RWPE2 (cell line): ENCODE measurements at regions not wholly inside any gene's neighbourhood (a gene's known extent, or its start where the extent isn't known, plus 50 kb on each side); places are given as distances from the start of the nearest gene placed in this dataset.

Experiments used
- ATAC-seq: fragments of 200-7000 bp; cut with Tn5 transposase; 3 replicates; pipeline ENCODE4 v1.9.1; 2021; ENCODE audit warnings: low read depth
- DNase-seq: peaks from one replicate; pipeline ENCODE4 v3.0.0-alpha.2; 2020; ENCODE audit warnings: low spot score
- H3K27ac ChIP-seq: fragments of 450-650 bp; 2 replicates; pipeline ENCODE4 v1.5.1; 2017; ENCODE audit warnings: mild to moderate bottlenecking; ENCODE audit not compliant: poor library complexity, severe bottlenecking
- H3K27me3 ChIP-seq: fragments of 250-450 bp; sonication (Bioruptor Pico); 2 replicates; pipeline ENCODE4 v1.5.1; 2021; ENCODE audit warnings: mild to moderate bottlenecking, moderate library complexity; ENCODE audit not compliant: insufficient read depth, poor library complexity, severe bottlenecking
- H3K36me3 ChIP-seq: fragments of 250-450 bp; sonication (Bioruptor Pico); 2 replicates; pipeline ENCODE4 v1.5.1; 2020; ENCODE audit warnings: low read depth, mild to moderate bottlenecking, moderate library complexity
- H3K4me1 ChIP-seq: fragments of 250-450 bp; sonication (Bioruptor Pico); 2 replicates; pipeline ENCODE4 v1.5.1; 2021; ENCODE audit warnings: mild to moderate bottlenecking, moderate library complexity; ENCODE audit not compliant: insufficient read depth, poor library complexity, severe bottlenecking
- H3K4me3 ChIP-seq: fragments of 250-450 bp; sonication (Bioruptor Pico); 2 replicates; pipeline ENCODE4 v1.5.1; 2021; ENCODE audit warnings: mild to moderate bottlenecking, moderate library complexity; ENCODE audit not compliant: severe bottlenecking
- H3K9me3 ChIP-seq: fragments of 250-450 bp; sonication (Bioruptor Pico); 2 replicates; pipeline ENCODE4 v1.5.1; 2021; ENCODE audit warnings: mild to moderate bottlenecking, moderate library complexity; ENCODE audit not compliant: severe bottlenecking
- TF ChIP-seq, protein P1 (sequence below): fragments of 450-650 bp; IDR thresholded peaks from one replicate; pipeline ENCODE4 v1.5.1; 2017; ENCODE audit warnings: mild to moderate bottlenecking, moderate library complexity; ENCODE audit not compliant: poor library complexity, severe bottlenecking

DNA sequence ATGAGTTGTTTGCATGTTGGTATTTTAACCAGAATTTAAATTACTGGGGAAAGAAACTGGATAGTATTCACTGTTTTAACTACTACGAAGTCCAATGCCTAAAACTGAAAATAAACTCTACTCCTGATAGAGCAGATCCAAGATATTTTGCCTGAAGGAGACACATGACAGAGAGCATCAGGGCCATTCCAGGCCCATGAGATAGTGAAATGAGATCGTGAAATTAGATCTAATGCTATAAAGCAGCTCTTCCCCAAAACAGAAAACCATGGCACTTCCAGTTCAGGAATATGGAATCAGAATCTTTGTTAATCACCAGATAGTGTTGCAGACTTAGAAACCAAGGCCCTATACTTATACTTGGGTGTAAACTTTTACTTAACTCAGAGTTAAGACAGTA is 124.3 kb upstream of the CACNA2D1 start:
- Histone ChIP-seq H3K9me3 (no peaks in the 10 kb centered on the region), H3K4me1 (no peaks in the 10 kb centered on the region), H3K4me3 (no peak overlapping the region), H3K36me3 (no peaks in the 10 kb centered on the region), H3K27me3 (peaks cover 4% of the 10 kb centered on the region), H3K27ac (no peak overlapping the region)
- TF ChIP-seq, protein P1, sequence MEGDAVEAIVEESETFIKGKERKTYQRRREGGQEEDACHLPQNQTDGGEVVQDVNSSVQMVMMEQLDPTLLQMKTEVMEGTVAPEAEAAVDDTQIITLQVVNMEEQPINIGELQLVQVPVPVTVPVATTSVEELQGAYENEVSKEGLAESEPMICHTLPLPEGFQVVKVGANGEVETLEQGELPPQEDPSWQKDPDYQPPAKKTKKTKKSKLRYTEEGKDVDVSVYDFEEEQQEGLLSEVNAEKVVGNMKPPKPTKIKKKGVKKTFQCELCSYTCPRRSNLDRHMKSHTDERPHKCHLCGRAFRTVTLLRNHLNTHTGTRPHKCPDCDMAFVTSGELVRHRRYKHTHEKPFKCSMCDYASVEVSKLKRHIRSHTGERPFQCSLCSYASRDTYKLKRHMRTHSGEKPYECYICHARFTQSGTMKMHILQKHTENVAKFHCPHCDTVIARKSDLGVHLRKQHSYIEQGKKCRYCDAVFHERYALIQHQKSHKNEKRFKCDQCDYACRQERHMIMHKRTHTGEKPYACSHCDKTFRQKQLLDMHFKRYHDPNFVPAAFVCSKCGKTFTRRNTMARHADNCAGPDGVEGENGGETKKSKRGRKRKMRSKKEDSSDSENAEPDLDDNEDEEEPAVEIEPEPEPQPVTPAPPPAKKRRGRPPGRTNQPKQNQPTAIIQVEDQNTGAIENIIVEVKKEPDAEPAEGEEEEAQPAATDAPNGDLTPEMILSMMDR, result no peak
- no peak for DNase-seq
- ATAC-seq, result no peak

DNA sequence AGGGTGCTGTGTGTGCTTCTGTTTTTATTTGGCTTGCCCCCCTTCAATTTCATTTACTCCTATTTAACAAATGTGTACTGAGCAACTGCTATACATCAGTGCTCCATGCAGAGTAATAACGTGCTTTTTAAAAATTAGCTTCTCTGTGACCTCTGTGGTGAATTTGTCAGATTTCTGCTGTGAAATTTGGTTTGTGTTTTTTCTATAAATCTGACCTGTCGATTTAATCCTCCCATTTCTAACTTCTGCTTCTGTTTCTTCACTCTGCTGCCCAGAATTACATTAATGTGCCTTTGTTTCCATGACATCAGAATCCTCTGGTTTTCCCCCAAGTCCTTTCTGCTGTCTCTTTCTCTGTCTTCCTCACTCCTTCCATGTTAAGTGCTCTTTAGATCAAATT is 123.8 kb upstream of the CACNA2D1 start:
- Histone ChIP-seq H3K36me3 (no peaks in the 10 kb centered on the region), H3K27me3 (peaks cover 4% of the 10 kb centered on the region), H3K9me3 (no peaks in the 10 kb centered on the region), H3K27ac (no peak overlapping the region), H3K4me3 (no peak overlapping the region), H3K4me1 (no peaks in the 10 kb centered on the region)
- TF ChIP-seq, protein P1, result no peak
- no peak for DNase-seq
- no peak for ATAC-seq

DNA sequence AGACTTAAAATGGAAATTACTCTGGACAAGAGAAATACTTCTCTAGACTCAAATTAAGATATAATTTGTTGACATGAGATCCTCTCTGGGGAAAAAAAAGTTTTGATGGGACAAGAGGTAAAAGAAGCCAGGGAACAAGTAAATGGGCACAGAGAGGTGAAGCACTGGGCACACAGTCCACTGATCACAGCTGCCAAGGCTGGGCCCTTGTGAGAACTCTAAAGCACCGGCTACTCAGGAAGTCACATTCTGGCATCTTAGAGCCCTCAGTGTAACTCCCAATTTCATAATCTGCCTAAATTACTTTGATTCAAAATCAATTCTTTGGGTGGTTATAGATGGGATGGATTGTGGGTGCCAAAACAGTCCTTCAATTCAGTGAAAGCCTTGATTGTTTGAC is 123.2 kb upstream of the CACNA2D1 start:
- TF ChIP-seq, protein P1, result no peak
- no peak for DNase-seq
- H3K27me3 ChIP-seq, result peaks cover 4% of the 10 kb centered on the region
- no peak for ATAC-seq
- no peaks in the 10 kb centered on the region for H3K9me3 ChIP-seq
- H3K27ac ChIP-seq, result no peak overlapping the region
- H3K36me3 ChIP-seq, result no peaks in the 10 kb centered on the region
- no peaks in the 10 kb centered on the region for H3K4me1 ChIP-seq
- no peak overlapping the region for H3K4me3 ChIP-seq

GRCh38 chr7:82562716-82563404 is 119.3 kb upstream of the CACNA2D1 start:
- no peaks in the 10 kb centered on the region for H3K36me3 ChIP-seq
- H3K4me3 ChIP-seq, result no peak overlapping the region
- peaks cover 11% of the 10 kb centered on the region for H3K27me3 ChIP-seq
- DNase-seq, result no peak
- TF ChIP-seq, protein P1, result no peak
- 0 out of 3 replicates have a peak, but pooled peaks have one; percentile 21 for ATAC-seq
- no peak overlapping the region for H3K27ac ChIP-seq
- no peaks in the 10 kb centered on the region for H3K9me3 ChIP-seq
- H3K4me1 ChIP-seq, result no peaks in the 10 kb centered on the region

- no peak overlapping the region for H3K4me3 ChIP-seq
- no peaks in the 10 kb centered on the region for H3K36me3 ChIP-seq
- DNase-seq (no peak), ATAC-seq (peak; percentile 33; the same call in 1 of the 3 replicates)
- peaks cover 10% of the 10 kb centered on the region for H3K27me3 ChIP-seq
- TF ChIP-seq, protein P1, result no peak
- no peaks in the 10 kb centered on the region for H3K4me1 ChIP-seq
- H3K27ac ChIP-seq, result no peak overlapping the region
- no peaks in the 10 kb centered on the region for H3K9me3 ChIP-seq
Measured at GRCh38 chr7:82559193-82559805, 115.7 kb upstream of the CACNA2D1 start.
